Tibial nerve (tissue), 4 donors: ENCODE measurements at regions not wholly inside any gene's neighbourhood (a gene's known extent, or its start where the extent isn't known, plus 50 kb on each side); places are given as distances from the start of the nearest gene placed in this dataset.
"Not testable (repeated sequence)": the region's sequence is repeated elsewhere in the genome, so short reads cannot be mapped to it uniquely, and the experiment has no call there.

Source experiments
- DNase-seq, 2 donors: peaks; one replicate each; pipeline ENCODE4 v3.0.0-alpha.2; 2019; ENCODE audit warnings: low spot score in 2 of 2
- H3K27ac ChIP-seq, 4 donors: fragments of 200-600 bp; sonication (generic) in 3 of 4; one replicate each; pipeline ENCODE4 v1.5.1; 2017 to 2019; ENCODE audit warnings: mild to moderate bottlenecking in 1 of 4
- H3K27me3 ChIP-seq, 2 donors: fragments of 200-600 bp; sonication (generic) in 1 of 2; one replicate each; pipeline versions ENCODE4 v1.5.1 to v1.6.0; 2017 to 2019
- H3K36me3 ChIP-seq, 3 donors: fragments of 200-600 bp; sonication (generic); one replicate each; pipeline ENCODE4 v1.5.1; 2018 to 2019
- H3K4me1 ChIP-seq, 4 donors: fragments of 200-600 bp; sonication (generic) in 3 of 4; one replicate each; pipeline ENCODE4 v1.5.1; 2017 to 2019
- H3K4me3 ChIP-seq, 4 donors: fragments of 200-600 bp; sonication (generic) in 3 of 4; one replicate each; pipeline ENCODE4 v1.5.1; 2017 to 2019; ENCODE audit warnings: mild to moderate bottlenecking in 1 of 4, moderate library complexity in 1 of 4
- H3K9me3 ChIP-seq, 4 donors: fragments of 200-600 bp; sonication (generic) in 3 of 4; one replicate each; pipeline ENCODE4 v1.5.1; 2017 to 2019
- EP300 ChIP-seq, 2 donors: sonication (generic); formaldehyde crosslinking; IDR thresholded peaks; one replicate each; pipeline ENCODE4 v1.6.1; 2017; ENCODE audit warnings: antibody characterized with exemption in 2 of 2, mild to moderate bottlenecking in 1 of 2
- POLR2A ChIP-seq, 2 donors: fragments of 450-650 bp; IDR thresholded peaks; one replicate each; pipeline ENCODE4 v1.6.1; 2017; ENCODE audit warnings: antibody characterized with exemption in 2 of 2, mild to moderate bottlenecking in 2 of 2, moderate library complexity in 2 of 2
- WGBS, 2 donors: methylation state at CpG; one replicate each; pipeline ENCODE4 v1.1.5; 2018; 5-methylcytosine and 5-hydroxymethylcytosine counted together
- TF ChIP-seq, protein P1 (sequence below), 5 experiments: fragments of 200-600 bp in 3 of 5; fragments of 450-650 bp in 2 of 5; sonication (generic) in 3 of 5; IDR thresholded peaks; one replicate each; pipeline ENCODE4 v1.5.1; 2016 to 2019; ENCODE audit warnings: antibody characterized with exemption in 5 of 5, mild to moderate bottlenecking in 3 of 5, moderate library complexity in 2 of 5

DNA sequence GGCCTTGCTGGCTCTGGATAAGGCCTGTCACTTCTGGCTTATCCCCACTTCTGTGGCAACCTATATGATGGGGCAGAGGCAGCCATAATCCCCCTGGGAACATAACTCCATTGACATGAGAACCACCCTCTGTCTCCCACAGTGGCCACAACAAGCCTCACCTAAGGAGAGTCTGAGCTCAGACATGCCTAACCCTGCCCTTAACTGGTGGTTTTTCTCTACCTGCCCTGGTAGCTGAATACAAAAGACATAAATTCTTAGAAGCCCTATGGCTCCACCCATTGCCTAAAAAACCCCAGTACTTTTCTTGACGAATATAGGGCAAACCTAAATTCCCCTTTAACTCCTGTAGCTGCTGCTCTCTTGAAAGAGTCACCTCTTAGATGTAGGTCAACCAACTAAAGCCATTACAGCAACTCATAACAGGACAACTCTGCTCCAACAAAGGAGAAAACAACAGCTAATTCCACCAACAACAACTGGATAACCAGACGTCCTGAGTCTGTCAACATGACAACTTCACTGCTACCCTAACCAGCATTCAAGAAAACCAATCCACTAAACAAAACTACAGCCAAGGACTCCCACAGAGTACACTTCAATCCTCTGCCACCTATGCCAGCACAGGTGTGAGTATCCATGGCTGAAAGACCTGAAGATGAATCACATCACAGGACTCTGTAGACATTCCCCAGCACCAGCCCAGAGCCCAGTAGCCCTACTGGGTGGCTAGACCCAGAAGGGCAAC is 427.7 kb downstream of the PRELID2 start:
- H3K27me3 ChIP-seq, result no peaks in the 10 kb centered on the region
- peaks cover 0 to 5% (median 0%) of the 10 kb centered on the region in 3 donors for H3K36me3 ChIP-seq
- no peaks in the 10 kb centered on the region for H3K4me1 ChIP-seq
- no peak overlapping the region for H3K4me3 ChIP-seq
- no peak overlapping the region for H3K27ac ChIP-seq
- TF ChIP-seq POLR2A (IDR thresholded peaks at IDR 0.05) (no peak), EP300 (IDR thresholded peaks at IDR 0.05) (no peak)
- TF ChIP-seq, protein P1, sequence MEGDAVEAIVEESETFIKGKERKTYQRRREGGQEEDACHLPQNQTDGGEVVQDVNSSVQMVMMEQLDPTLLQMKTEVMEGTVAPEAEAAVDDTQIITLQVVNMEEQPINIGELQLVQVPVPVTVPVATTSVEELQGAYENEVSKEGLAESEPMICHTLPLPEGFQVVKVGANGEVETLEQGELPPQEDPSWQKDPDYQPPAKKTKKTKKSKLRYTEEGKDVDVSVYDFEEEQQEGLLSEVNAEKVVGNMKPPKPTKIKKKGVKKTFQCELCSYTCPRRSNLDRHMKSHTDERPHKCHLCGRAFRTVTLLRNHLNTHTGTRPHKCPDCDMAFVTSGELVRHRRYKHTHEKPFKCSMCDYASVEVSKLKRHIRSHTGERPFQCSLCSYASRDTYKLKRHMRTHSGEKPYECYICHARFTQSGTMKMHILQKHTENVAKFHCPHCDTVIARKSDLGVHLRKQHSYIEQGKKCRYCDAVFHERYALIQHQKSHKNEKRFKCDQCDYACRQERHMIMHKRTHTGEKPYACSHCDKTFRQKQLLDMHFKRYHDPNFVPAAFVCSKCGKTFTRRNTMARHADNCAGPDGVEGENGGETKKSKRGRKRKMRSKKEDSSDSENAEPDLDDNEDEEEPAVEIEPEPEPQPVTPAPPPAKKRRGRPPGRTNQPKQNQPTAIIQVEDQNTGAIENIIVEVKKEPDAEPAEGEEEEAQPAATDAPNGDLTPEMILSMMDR (IDR thresholded peaks at IDR 0.05), result no peak
- WGBS, 2 donors, result 85 to 92% methylated on average over 2 of the region's 2 CpGs
- H3K9me3 ChIP-seq, result peaks cover 0 to 60% (median 10%) of the 10 kb centered on the region in 4 donors
- DNase-seq, result no peak

DNA sequence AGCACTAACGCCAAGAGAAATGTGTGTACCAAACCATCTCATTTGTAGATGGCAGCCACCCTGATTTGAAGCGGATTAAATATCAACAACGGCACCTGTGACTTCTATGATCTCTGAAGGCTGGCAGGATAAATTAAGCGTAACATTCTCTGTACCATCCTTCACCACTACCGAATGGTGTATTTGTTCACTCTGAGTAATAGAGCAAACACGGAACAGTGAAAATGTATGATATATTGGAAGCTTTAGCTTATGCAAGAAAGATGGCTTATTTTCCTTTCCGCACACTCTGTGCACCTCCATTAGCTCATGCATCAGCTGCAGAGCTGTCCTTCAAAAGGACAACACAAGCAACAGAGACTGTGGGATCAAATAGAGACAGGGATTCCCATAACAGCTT is 431.1 kb downstream of the PRELID2 start:
- Histone ChIP-seq H3K4me1 (no peaks in the 10 kb centered on the region), H3K27ac (no peak overlapping the region), H3K4me3 (no peak overlapping the region), H3K36me3 (peaks cover 0 to 5% (median 0%) of the 10 kb centered on the region in 3 donors), H3K9me3 (peaks cover 0 to 25% (median 5%) of the 10 kb centered on the region in 4 donors), H3K27me3 (no peaks in the 10 kb centered on the region)
- TF ChIP-seq POLR2A (IDR thresholded peaks at IDR 0.05) (no peak), EP300 (IDR thresholded peaks at IDR 0.05) (no peak)
- TF ChIP-seq, protein P1 (IDR thresholded peaks at IDR 0.05), result no peak
- DNase-seq, result no peak
- WGBS, 2 donors, result 96% methylated on average over 7 of the region's 7 CpGs

DNA sequence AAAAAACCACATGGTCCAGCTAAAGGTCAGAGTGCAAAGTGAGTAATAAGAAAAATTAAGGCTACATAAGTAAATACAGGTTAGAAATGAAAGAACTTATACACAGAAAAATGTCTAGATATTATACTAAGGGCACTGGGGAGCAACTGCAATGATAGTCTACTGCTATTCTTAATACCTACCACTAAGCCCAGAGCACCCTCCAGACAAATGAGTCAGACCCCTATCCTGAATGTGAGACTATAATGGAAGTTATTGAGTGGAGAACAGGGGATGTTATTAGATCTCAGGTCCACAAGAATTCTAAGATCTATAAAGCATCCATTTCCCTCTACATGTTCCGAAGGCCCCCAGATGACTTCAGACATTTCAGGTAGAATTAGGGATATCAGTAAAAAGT is 438.3 kb downstream of the PRELID2 start:
- TF ChIP-seq POLR2A (IDR thresholded peaks at IDR 0.05) (no peak), EP300 (IDR thresholded peaks at IDR 0.05) (no peak)
- TF ChIP-seq, protein P1 (IDR thresholded peaks at IDR 0.05), result no peak
- Histone ChIP-seq H3K27me3 (no peaks in the 10 kb centered on the region), H3K27ac (no peak overlapping the region), H3K36me3 (no peaks in the 10 kb centered on the region), H3K4me1 (no peaks in the 10 kb centered on the region), H3K4me3 (no peak overlapping the region), H3K9me3 (no peaks in the 10 kb centered on the region)
- WGBS, 2 donors, result 95% methylated on average over 1 of the region's 1 CpG
- DNase-seq, result no peak

DNA sequence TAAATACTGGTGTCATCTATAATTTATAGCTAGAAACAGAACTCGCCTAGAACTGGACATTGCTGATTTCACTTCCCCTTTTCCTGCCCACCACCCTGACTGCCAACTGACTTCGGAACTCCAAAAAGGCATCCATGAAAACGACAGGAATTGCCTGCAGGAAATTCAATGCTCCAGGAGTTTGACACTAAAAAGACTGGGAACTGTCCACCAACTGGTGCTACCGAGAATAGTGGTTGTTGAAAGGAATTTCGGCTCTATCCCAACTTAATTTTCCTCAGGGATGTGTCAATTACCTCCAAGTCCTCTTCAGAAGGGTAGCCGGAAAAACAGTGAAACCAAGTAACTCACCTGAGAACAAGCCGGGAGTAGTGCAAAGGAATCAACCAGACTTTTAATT is 440.0 kb downstream of the PRELID2 start:
- H3K36me3 ChIP-seq, H3K9me3 ChIP-seq, DNase-seq, H3K27me3 ChIP-seq, H3K4me1 ChIP-seq, H3K27ac ChIP-seq, H3K4me3 ChIP-seq: not testable (repeated sequence)
- 76 to 77% methylated on average over 7 of the region's 7 CpGs for WGBS, 2 donors

DNA sequence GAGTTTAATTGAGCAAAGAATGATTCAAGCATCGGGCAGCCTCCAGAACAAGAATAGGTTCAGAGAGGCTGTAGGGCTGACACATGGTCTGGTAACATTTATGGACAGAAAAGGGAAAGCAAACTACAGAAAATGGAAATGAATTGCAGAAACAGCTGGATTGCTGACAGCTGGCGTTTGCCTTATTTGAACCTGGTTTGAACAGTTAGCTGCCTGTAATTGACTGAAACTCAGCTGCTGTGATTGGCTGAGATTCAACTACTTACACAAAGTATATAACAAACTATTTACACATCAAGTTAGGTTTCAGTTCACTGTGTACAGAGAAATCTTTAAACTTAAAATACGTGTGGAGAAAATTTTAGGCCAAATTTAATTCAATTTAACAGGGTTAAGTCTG is 441.7 kb downstream of the PRELID2 start:
- no peak for DNase-seq
- H3K4me1 ChIP-seq, result no peaks in the 10 kb centered on the region
- H3K27me3 ChIP-seq, result no peaks in the 10 kb centered on the region
- TF ChIP-seq EP300 (IDR thresholded peaks at IDR 0.05) (no peak), POLR2A (IDR thresholded peaks at IDR 0.05) (no peak)
- TF ChIP-seq, protein P1 (IDR thresholded peaks at IDR 0.05), result no peak
- peaks cover 0 to 7% (median 0%) of the 10 kb centered on the region in 4 donors for H3K9me3 ChIP-seq
- no peak overlapping the region for H3K27ac ChIP-seq
- no peak overlapping the region for H3K4me3 ChIP-seq
- 67 to 72% methylated on average over 3 of the region's 3 CpGs for WGBS, 2 donors
- H3K36me3 ChIP-seq, result no peaks in the 10 kb centered on the region
